ENCODE measurements at regions not wholly inside any gene's neighbourhood (a gene's known extent, or its start where the extent isn't known, plus 50 kb on each side); places are given as distances from the start of the nearest gene placed in this dataset.

- Histone ChIP-seq H3K27me3 (no peaks in the 10 kb centered on the region), H3K27ac (no peak overlapping the region), H3K36me3 (no peaks in the 10 kb centered on the region), H3K4me1 (no peaks in the 10 kb centered on the region), H3K4me3 (no peak overlapping the region), H3K9me3 (no peaks in the 10 kb centered on the region)
- no peak for DNase-seq (ENCODE audit: low spot score in 2 of 2)
- TF ChIP-seq, protein P1, sequence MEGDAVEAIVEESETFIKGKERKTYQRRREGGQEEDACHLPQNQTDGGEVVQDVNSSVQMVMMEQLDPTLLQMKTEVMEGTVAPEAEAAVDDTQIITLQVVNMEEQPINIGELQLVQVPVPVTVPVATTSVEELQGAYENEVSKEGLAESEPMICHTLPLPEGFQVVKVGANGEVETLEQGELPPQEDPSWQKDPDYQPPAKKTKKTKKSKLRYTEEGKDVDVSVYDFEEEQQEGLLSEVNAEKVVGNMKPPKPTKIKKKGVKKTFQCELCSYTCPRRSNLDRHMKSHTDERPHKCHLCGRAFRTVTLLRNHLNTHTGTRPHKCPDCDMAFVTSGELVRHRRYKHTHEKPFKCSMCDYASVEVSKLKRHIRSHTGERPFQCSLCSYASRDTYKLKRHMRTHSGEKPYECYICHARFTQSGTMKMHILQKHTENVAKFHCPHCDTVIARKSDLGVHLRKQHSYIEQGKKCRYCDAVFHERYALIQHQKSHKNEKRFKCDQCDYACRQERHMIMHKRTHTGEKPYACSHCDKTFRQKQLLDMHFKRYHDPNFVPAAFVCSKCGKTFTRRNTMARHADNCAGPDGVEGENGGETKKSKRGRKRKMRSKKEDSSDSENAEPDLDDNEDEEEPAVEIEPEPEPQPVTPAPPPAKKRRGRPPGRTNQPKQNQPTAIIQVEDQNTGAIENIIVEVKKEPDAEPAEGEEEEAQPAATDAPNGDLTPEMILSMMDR (IDR thresholded peaks at IDR 0.05): no peak
- no peak for TF ChIP-seq POLR2AphosphoS5 (IDR thresholded peaks at IDR 0.05)
- TF ChIP-seq POLR2A (IDR thresholded peaks at IDR 0.05): no peak
- intact Hi-C loops (cut with DNase I; ENCODE audit: low total_unique reads): no loop called here
Observed at GRCh38 chr1:79648126-79648525, 641.6 kb upstream of the ADGRL4 start.

DNA sequence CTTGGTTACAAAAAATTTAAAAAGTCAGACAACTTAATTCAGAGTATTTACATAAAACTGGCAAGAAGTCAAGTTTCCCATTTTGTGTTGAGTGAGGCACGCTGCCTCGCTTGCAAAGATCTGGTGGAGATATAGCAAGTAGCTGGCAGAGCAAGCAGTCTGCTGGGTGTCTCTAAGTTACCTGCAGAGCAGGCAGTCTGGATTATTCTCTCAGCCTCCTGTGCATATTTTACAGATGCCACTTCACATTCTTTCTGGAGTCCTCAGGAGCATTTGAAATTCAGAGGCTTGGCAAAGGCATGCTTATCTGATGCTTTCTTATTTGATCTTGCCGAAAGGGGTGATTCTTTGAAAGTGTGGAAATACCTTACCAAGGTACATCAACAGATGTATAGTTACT, 640.4 kb upstream of the ADGRL4 start:
- no peaks in the 10 kb centered on the region for H3K4me1 ChIP-seq
- DNase-seq (ENCODE audit: low spot score in 2 of 2): no peak
- H3K9me3 ChIP-seq: no peaks in the 10 kb centered on the region
- intact Hi-C loops (cut with DNase I; ENCODE audit: low total_unique reads): no loop called here
- H3K27me3 ChIP-seq: no peaks in the 10 kb centered on the region
- no peak overlapping the region for H3K27ac ChIP-seq
- no peak overlapping the region for H3K4me3 ChIP-seq
- no peaks in the 10 kb centered on the region for H3K36me3 ChIP-seq
- TF ChIP-seq POLR2A (IDR thresholded peaks at IDR 0.05) (no peak), POLR2AphosphoS5 (IDR thresholded peaks at IDR 0.05) (no peak)
- TF ChIP-seq, protein P1 (IDR thresholded peaks at IDR 0.05): no peak

GRCh38 chr1:79638382-79638781, 631.9 kb upstream of the ADGRL4 start:
- H3K4me3 ChIP-seq: no peak overlapping the region
- no peaks in the 10 kb centered on the region for H3K36me3 ChIP-seq
- H3K27me3 ChIP-seq: no peaks in the 10 kb centered on the region
- H3K9me3 ChIP-seq: no peaks in the 10 kb centered on the region
- H3K4me1 ChIP-seq: no peaks in the 10 kb centered on the region
- no peak overlapping the region for H3K27ac ChIP-seq
- TF ChIP-seq POLR2A (IDR thresholded peaks at IDR 0.05) (no peak), POLR2AphosphoS5 (IDR thresholded peaks at IDR 0.05) (no peak)
- TF ChIP-seq, protein P1 (IDR thresholded peaks at IDR 0.05): no peak
- intact Hi-C loops (cut with DNase I; ENCODE audit: low total_unique reads): no loop called here
- DNase-seq (ENCODE audit: low spot score in 2 of 2): no peak

DNA sequence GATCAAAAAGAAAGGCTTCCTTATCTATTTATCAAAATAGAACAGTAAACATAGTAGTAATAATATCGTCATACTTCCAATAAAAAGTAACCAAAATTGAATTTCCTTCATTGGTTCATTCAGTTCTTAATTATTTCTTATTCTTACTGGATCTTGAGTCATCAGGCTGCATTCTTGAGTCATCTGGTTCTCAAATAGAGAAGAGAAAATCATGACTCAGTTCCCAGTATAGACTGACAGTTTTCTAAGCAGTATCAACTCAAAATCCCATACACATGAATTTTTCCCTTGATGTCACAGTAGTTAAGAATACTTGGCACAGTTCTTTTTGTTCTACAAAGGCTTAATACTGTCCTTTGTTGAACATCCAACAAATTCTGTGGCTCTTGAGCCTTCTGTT, 626.9 kb upstream of the ADGRL4 start:
- Histone ChIP-seq H3K4me3 (no peak overlapping the region), H3K9me3 (no peaks in the 10 kb centered on the region), H3K27ac (no peak overlapping the region), H3K36me3 (peaks cover 4% of the 10 kb centered on the region), H3K4me1 (no peaks in the 10 kb centered on the region), H3K27me3 (no peaks in the 10 kb centered on the region)
- TF ChIP-seq POLR2A (IDR thresholded peaks at IDR 0.05) (no peak), POLR2AphosphoS5 (IDR thresholded peaks at IDR 0.05) (no peak)
- TF ChIP-seq, protein P1 (IDR thresholded peaks at IDR 0.05): no peak
- intact Hi-C loops (cut with DNase I; ENCODE audit: low total_unique reads): no loop called here
- no peak for DNase-seq (ENCODE audit: low spot score in 2 of 2)

GRCh38 chr1:79629414-79629813, 622.9 kb upstream of the ADGRL4 start:
- Histone ChIP-seq H3K9me3 (no peaks in the 10 kb centered on the region), H3K4me3 (no peak overlapping the region), H3K36me3 (peaks cover 4% of the 10 kb centered on the region), H3K27ac (no peak overlapping the region), H3K27me3 (no peaks in the 10 kb centered on the region), H3K4me1 (no peaks in the 10 kb centered on the region)
- TF ChIP-seq POLR2AphosphoS5 (IDR thresholded peaks at IDR 0.05): no peak
- TF ChIP-seq, protein P1 (IDR thresholded peaks at IDR 0.05): no peak
- no peak for TF ChIP-seq POLR2A (IDR thresholded peaks at IDR 0.05)
- no peak for DNase-seq (ENCODE audit: low spot score in 2 of 2)
- intact Hi-C loops (cut with DNase I; ENCODE audit: low total_unique reads): no loop called here

All from breast epithelium (tissue), 4 donors.